Mucosa of descending colon (tissue), 3 donors: ENCODE measurements at regions not wholly inside any gene's neighbourhood (a gene's known extent, or its start where the extent isn't known, plus 50 kb on each side); places are given as distances from the start of the nearest gene placed in this dataset.
"Not testable (repeated sequence)": the region's sequence is repeated elsewhere in the genome, so short reads cannot be mapped to it uniquely, and the experiment has no call there.

ENCODE experiments used
- ATAC-seq: fragments of 200-7000 bp; cut with Tn5 transposase; one replicate; pipeline ENCODE4 v1.9.1; 2020; ENCODE audit warnings: mild to moderate bottlenecking, moderate library complexity
- DNase-seq, 3 donors: peaks; one replicate each; pipeline ENCODE4 v3.0.0-alpha.2; 2020
- H3K36me3 ChIP-seq: fragments of 200-600 bp; one replicate; pipeline ENCODE4 v1.8.0; 2021; ENCODE audit warnings: low read depth, mild to moderate bottlenecking
- H3K4me1 ChIP-seq: fragments of 200-600 bp; one replicate; pipeline ENCODE4 v1.8.0; 2021; ENCODE audit warnings: low read depth, mild to moderate bottlenecking
- H3K4me3 ChIP-seq: fragments of 200-600 bp; one replicate; pipeline ENCODE4 v1.8.0; 2021; ENCODE audit warnings: mild to moderate bottlenecking
- H3K9me3 ChIP-seq: fragments of 200-600 bp; one replicate; pipeline ENCODE4 v1.8.0; 2021; ENCODE audit warnings: mild to moderate bottlenecking
- intact Hi-C, 2 donors: fragments of 100-400 bp; cut with DNase I in 1 of 2; cut with micrococcal nuclease in 1 of 2; formaldehyde crosslinking; loops; one replicate each; pipeline versions ENCODE4 v1.11.0 to v1.11.1; 2022; cut with DNase I, micrococcal nuclease
- TF ChIP-seq, protein P1 (sequence below): fragments of 200-600 bp; IDR thresholded peaks from one replicate; pipeline ENCODE4 v1.8.0; 2022; ENCODE audit warnings: antibody characterized with exemption, mild to moderate bottlenecking
- donor health status: DM: no; HTN: no; CAD: no; lungs with moderate emphysema.
- donor health status: DM: no; HTN: no; CAD: no.
- donor health status: DM: no; HTN: yes; CAD: no.

DNA sequence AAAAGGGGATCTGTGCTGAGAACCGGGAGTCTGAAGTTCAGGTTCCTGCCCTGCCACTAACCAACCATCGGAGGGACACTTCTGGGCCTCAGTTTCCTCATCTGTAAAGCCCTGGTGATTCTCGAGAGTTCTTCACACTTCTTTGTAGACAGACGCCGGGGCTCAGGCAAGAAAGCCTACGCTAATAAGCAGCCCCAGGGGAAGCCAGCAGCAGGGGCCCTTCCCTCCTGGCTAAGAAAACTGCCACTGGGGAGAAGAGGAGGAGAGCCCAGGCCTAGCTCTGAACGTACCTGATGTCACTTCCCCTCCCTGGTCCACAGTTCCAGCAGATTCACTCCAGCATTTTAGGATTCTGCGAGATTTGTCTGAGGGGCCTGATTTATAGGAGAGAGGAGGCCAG, 76.0 kb downstream of the CAMK2N1 start:
- Histone ChIP-seq H3K9me3 (no peaks in the 10 kb centered on the region), H3K36me3 (no peaks in the 10 kb centered on the region), H3K4me1 (no peaks in the 10 kb centered on the region), H3K4me3 (no peak overlapping the region)
- intact Hi-C loops = no loop called here
- TF ChIP-seq, protein P1, sequence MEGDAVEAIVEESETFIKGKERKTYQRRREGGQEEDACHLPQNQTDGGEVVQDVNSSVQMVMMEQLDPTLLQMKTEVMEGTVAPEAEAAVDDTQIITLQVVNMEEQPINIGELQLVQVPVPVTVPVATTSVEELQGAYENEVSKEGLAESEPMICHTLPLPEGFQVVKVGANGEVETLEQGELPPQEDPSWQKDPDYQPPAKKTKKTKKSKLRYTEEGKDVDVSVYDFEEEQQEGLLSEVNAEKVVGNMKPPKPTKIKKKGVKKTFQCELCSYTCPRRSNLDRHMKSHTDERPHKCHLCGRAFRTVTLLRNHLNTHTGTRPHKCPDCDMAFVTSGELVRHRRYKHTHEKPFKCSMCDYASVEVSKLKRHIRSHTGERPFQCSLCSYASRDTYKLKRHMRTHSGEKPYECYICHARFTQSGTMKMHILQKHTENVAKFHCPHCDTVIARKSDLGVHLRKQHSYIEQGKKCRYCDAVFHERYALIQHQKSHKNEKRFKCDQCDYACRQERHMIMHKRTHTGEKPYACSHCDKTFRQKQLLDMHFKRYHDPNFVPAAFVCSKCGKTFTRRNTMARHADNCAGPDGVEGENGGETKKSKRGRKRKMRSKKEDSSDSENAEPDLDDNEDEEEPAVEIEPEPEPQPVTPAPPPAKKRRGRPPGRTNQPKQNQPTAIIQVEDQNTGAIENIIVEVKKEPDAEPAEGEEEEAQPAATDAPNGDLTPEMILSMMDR = no peak
- no peak for DNase-seq
- ATAC-seq = no peak

DNA sequence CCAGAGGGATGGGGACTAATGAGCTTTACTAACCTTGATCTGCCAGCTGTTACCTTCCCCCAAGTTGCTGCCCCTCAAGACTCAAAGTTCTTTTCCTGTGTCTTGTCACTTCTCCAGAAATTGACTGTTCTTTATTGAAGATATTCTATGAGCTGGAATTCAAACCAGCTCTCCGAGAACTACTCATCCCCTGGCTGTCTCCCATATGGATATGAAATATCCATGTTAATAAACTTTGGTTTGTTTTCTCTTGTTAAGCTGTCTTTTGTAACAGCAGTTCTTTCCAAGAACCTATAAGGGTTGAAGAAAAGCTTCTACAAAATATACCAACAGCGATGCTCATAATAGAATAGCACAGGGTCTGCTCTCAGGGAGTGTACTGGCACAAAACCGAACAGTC, 77.0 kb downstream of the CAMK2N1 start:
- TF ChIP-seq, protein P1 = no peak
- H3K9me3 ChIP-seq = no peaks in the 10 kb centered on the region
- H3K4me1 ChIP-seq = no peaks in the 10 kb centered on the region
- no peak overlapping the region for H3K4me3 ChIP-seq
- intact Hi-C loops = no loop called here
- no peaks in the 10 kb centered on the region for H3K36me3 ChIP-seq
- DNase-seq (no peak), ATAC-seq (no peak)

DNA sequence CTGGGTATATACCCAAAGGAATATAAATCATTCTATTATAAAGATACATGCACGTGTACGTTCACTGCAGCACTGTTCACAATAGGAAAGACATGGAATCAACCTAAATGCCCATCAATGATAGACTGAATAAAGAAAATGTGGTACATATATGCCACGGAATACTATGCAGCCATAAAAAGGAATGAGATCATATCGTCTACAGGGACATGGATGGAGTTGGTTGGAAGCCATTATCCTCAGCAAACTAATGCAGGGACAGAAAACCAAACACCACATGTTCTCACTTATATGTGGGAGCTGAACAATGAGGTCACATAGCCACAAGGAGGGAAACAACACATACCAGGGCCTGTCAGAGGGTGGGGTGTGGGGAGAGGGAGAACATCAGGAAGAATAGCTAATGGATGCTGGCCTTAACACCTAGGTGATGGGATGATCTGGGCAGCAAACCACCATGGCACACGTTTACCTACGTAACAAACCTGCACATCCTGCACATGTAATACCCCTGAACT, 77.8 kb downstream of the CAMK2N1 start:
- DNase-seq, H3K36me3 ChIP-seq, H3K4me3 ChIP-seq, H3K9me3 ChIP-seq, H3K4me1 ChIP-seq, ATAC-seq, intact Hi-C loops: not testable (repeated sequence)

DNA sequence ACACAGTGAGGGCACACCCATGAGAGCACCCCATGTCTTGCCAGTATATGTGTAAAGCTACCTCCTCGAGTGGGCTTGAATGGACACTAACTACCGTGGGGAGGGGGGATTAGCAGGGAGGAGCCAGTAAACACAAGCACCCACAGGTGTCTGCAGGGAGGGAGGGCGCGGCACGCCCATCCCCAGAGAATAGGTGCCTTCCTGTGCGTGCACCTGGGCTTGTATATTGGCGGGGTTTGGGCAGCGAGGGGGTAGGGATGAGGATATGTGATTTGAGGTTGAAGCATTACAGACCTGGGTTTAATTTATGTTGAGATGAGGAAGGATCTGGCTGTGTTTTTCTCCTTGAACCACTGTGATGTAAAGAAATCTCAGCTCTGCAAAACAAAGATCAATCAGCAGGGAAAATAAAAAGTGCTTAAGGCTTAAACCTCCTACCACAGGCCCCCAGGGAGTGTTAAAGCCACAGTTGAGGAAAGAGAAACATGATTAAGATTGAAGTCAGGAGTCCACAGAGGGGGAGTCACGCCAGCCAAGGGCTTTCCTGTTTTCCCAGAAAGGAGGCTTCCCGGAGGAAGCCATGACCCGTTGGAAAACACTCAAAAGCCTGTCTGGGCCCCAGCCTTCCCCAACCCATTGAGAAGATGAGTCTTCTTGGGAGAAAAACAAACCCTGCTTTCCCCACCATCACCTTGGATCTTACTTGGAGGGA, 80.0 kb downstream of the CAMK2N1 start:
- no peaks in the 10 kb centered on the region for H3K36me3 ChIP-seq
- H3K4me3 ChIP-seq = no peak overlapping the region
- TF ChIP-seq, protein P1 = no peak
- DNase-seq (no peak), ATAC-seq (no peak)
- no peaks in the 10 kb centered on the region for H3K4me1 ChIP-seq
- no peaks in the 10 kb centered on the region for H3K9me3 ChIP-seq
- intact Hi-C loops = no loop called here

DNA sequence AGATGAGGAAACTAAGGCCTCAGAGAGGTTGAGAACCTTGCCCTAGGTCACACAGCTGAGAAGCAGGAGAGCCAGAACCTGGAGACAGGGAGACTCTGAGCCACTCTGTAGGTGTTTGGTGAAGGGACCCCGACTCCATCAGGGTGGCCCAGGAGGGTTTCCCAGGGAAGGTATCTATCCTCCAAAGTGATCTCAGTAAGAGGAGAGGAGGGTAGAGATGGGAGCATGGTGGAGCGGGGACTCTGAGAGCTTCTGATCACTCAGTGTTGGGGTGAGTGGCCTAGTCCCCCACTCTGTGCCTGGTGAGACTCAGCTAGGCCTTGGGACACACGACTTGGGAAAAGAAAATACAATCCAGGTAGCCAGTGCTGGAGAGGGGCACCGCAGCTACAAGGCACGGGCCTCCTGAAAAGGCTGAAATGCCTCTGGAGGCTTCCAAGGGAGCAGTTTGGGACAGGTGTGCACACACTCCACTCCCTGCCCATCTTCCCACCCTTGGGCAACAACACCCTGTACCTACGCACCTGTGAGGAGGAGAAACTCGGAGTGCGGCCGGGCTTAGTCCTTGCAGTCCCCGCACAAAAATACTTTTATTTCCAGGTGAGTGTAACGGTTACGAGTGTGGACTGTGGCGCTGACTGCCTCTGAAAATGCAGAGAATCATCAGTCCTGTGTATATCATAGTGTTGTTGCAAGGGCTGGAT, 80.8 kb downstream of the CAMK2N1 start:
- no peak overlapping the region for H3K4me3 ChIP-seq
- H3K4me1 ChIP-seq = no peaks in the 10 kb centered on the region
- intact Hi-C loops = no loop called here
- TF ChIP-seq, protein P1 = no peak
- H3K36me3 ChIP-seq = no peaks in the 10 kb centered on the region
- ATAC-seq = peak; percentile 13
- no peak for DNase-seq
- H3K9me3 ChIP-seq = no peaks in the 10 kb centered on the region
